GM19023 (cell line): ENCODE measurements at regions not wholly inside any gene's neighbourhood (a gene's known extent, or its start where the extent isn't known, plus 50 kb on each side); places are given as distances from the start of the nearest gene placed in this dataset.
"Not testable (repeated sequence)": the region's sequence is repeated elsewhere in the genome, so short reads cannot be mapped to it uniquely, and the experiment has no call there.

Experiments
- ATAC-seq: cut with Tn5 transposase; IDR thresholded peaks from one replicate; pipeline ENCODE4 v1.9.1; 2021; ENCODE audit warnings: mild to moderate bottlenecking, moderate library complexity; ENCODE audit not compliant: unreplicated experiment

DNA sequence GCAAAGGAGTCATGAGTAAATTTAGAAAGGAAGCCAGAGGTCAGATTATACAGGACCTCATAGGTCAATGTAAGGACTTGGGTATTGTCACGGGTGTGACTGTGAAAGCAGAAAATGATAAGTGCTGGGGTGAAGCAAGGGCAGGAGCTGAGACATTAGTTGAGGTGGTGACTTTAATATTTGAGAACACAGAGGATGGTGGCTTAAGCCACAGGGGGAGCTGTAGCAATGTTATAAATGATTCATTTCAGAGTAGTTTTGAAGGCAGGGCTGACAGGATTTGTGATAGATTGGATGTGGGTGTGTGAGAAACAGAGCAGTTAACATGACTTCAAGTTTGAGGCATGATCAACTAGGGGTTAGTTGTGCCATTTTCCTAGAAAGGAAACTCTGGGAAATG lies 659.9 kb downstream of the EPM2A start:
- ATAC-seq = no peak

DNA sequence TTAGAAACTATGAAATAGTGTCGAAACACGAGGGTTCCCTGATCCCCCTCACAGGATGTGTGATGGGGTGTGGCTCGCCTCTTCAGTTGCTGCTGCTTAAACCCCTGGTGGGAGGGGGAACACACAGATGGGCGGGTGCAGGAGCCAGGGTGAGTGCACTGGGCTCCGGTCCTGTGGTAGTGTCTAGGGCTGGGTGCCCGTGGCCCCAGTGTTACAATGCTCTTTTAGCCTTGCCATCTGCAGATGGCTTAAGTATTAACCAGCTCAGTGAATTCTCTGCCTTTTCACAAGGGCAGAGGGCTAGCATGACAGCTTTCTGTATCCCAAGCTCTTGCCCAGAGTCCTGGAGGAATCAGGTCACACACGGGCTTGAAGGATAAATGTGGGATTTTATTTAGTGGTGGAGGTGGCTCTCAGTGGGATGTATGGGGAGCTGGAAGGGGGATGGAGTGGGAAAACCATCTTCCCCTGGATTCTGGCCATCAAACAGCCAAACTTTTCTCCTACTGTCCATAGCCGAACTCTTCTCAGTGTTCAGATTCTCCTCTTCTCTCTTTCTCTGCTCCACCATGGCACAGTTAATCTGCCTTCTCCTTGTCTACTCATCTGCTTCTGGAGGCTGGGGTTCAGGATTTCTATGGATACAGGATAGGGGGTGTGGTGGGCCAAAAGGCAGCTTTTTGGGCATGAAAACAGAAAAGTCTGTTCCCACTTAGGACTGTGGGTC lies 659.0 kb downstream of the EPM2A start:
- ATAC-seq = no peak

GRCh38 chr6:145077382-145077781 lies 657.9 kb downstream of the EPM2A start:
- ATAC-seq = no peak

DNA sequence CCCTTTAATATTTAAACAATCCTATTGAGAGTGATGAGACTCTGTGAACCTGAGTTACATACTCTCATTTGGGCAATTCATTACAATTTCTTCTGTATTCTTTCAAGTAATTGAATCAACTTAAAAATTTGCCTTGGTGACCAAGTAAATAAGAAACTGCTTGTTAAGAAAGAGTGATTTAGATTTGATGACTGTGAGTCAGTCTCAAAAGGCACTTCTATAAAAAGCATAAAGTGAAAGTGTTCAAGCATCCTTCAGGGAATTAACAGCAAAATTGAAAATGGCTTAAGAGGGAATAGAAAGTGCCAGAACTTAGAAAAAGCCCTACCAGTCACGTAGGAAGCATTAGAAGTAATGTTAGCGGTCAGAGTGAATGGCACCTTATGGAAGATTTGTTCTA lies 654.7 kb downstream of the EPM2A start:
- ATAC-seq = no peak

- no peak for ATAC-seq
These were observed 653.6 kb downstream of the EPM2A start for GRCh38 chr6:145081677-145082076.

DNA sequence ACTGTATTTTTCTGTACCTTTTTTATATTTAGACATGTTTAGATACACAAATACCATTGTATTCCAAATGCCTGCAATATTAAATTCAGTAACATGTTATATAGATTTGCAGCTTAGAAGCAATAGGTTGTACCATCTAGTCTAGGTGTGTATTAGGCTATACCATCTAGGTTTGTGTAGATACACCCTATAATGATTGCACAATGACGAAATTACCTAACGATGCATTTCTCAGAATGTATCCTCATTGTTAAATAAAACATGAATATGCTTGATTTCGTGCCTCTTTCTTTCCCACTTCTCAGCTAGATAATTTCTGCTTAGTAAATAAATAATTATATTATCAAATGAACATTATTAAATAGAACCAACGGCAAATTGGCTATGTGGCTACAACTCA lies 653.0 kb downstream of the EPM2A start:
- ATAC-seq = no peak

DNA sequence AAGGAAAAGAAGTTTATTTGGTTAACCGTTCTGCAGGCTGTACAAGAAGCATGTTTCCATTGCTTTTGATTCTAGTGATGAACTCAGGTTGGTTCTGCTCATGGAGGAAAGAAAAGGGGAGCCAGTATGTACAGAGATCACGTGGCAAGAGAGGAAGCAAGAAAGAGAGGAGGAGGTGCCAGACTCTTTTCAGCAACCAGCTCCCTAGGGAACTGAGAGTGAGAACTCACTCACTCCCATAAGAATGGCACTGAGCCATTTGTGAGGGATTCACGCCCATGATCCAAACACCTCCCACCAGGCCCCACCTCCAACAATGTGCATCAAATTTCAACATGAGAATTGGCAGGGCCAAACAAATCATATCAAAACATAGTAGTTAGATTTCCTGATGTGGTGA lies 649.1 kb downstream of the EPM2A start:
- ATAC-seq = no peak

- ATAC-seq = no peak
These were observed 648.3 kb downstream of the EPM2A start for GRCh38 chr6:145087034-145087433.

DNA sequence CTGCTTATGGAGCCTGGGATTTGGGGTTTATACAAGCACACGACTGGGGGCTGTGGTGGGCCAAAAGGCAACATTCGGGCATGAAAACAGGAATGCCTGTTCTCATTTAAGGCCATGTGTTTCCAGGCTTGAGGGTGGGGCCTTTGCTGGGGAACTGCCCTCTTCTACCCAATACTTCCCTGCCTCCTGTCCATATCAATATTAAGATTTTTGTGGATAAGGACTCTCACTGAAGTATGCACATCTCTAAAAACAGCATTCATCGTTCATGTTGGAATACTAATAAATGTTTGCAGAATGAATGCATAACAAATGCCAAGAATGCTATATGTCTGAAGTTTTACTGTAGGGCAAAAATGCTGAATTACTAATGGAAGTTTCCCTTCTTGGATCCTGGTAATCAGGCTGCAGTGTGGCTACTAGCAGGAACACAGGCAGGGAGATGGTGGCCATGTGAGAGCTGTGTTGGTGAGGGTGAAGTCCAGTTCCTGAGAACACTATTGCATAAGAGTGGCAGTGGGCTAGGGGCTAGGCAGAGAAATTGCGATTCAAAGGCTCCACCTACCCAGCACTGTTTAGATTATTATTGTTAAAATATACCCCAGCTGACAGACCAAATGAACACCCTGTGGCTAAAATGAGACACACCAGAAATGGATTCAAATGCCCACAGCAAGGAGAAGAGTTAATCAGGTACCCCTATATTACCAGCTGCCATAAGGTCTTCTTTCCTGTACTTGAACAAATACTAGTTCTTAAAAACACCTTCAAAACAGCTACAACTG lies 644.3 kb downstream of the EPM2A start:
- ATAC-seq = no peak

DNA sequence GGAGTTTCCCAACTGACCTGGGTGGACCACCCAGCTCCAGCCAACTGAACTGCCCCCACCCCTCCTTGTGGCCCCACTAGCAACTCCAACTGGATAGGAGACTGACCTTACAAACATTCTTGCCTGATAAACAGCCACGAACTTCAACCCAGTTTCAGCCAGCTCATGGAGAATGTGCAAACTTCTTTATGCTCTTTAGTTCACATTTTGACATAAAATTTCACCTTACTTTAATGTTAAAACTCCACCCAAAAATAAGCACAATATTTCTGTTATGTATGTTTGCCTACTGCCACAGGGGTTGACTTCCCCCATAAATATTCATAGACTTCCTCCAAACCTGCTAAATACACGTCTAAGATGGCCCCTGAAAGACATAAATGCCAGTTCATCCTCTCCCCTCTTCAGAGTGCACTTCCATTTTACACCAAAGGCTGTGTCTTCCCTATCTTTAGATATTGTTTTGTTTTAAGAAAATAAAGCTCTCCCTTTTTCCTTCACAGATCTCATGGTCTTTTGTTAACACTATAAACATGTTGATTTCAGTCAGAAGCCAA lies 643.7 kb downstream of the EPM2A start:
- ATAC-seq = no peak

GRCh38 chr6:145092554-145092953 lies 642.8 kb downstream of the EPM2A start:
- ATAC-seq = no peak

GRCh38 chr6:145093226-145093625 lies 642.1 kb downstream of the EPM2A start:
- ATAC-seq = no peak

DNA sequence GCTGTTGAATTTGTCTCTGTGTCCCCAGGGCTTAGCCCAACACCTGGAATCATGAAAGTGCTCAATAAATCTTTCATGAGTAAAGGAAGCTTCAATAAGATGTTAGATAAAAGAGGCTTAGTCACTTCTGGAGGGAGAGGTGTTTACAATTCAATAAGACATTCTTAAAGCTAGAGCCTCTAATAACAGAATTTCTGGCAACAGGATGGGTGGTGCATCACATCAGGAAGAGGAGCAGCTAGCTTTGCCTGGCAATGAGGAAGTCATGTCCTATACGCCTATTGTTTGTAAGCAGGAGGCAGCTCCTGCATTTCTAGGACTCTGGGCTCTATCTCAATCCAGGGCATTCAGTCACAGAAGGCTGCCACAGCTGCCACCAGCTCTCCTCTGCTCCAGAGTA lies 638.5 kb downstream of the EPM2A start:
- no peak for ATAC-seq

- not testable (repeated sequence) for ATAC-seq
These were observed 637.2 kb downstream of the EPM2A start for GRCh38 chr6:145098127-145098526.

GRCh38 chr6:145099713-145100112 lies 635.6 kb downstream of the EPM2A start:
- no peak for ATAC-seq

GRCh38 chr6:145110109-145110508 lies 625.2 kb downstream of the EPM2A start:
- no peak for ATAC-seq

GRCh38 chr6:145111407-145111806 lies 623.9 kb downstream of the EPM2A start:
- ATAC-seq = not testable (repeated sequence)

GRCh38 chr6:145112711-145113148 lies 622.6 kb downstream of the EPM2A start:
- ATAC-seq = no peak

GRCh38 chr6:145115638-145116037 lies 619.7 kb downstream of the EPM2A start:
- ATAC-seq = no peak

DNA sequence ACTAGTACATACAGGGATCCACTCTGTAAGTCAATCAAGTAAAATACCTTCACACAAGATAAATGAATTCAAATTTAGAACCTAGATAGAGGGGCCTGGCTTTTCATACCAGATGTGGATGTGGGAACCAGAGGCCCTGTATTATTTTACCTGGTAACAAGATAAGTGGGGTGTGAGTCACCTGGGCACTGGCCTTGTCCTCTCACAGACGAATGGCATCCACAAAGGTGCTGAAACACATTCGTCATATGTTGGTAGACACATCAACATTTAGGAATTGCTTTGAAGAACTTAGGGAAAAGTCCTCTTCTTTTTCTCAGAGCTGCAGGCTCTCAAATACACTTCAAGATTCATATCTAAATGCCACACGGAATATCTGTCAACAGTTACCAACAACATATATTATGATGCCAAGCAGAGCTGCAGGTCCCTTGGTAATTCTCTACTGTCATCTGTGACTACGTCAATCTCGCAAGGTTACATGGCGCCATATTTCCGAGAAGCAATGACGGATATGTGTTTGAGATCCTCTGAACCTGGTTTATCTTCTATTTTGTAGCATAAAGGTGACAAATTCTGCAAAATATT lies 618.6 kb downstream of the EPM2A start:
- no peak for ATAC-seq

- no peak for ATAC-seq
These were observed 617.1 kb downstream of the EPM2A start for GRCh38 chr6:145118224-145118623.

DNA sequence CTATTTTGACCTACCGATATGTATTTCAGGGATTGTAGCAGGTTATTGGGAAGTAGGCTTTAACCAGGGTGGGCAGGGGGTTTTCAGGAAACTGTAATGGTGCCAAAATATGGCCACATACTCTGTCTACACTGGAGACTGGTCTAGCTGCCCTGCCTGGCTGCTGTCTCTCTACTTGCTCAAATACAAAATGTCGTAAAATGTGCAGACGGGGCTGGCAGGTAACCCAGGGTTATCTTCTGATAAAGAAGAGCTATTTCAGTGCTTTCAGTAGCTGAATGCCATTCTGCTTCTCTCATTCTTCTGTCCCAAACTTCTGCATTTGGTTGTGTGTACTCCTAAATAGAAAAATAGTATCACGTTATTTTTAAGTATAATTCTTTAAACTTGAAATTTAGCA lies 616.2 kb downstream of the EPM2A start:
- ATAC-seq = no peak
